K562 (cell line): ENCODE measurements at regions not wholly inside any gene's neighbourhood (a gene's known extent, or its start where the extent isn't known, plus 50 kb on each side); places are given as distances from the start of the nearest gene placed in this dataset.

Experiments used
- CC2D1A ChIP-seq: fragments of 450-650 bp; IDR thresholded peaks from 2 replicates; pipeline ENCODE4 v1.6.1; 2017; ENCODE audit warnings: mild to moderate bottlenecking
- COPS2 ChIP-seq: fragments of 450-650 bp; conservative IDR thresholded peaks from 2 replicates; pipeline ENCODE4 v1.6.1; 2016; ENCODE audit warnings: mild to moderate bottlenecking, moderate library complexity
- HDAC1 ChIP-seq, 2 experiments: fragments of 450-650 bp; IDR thresholded peaks; 2 replicates each; pipeline ENCODE4 v1.6.1; 2016 to 2017; ENCODE audit warnings: inconsistent platforms in 1 of 2, mild to moderate bottlenecking in 1 of 2, moderate library complexity in 1 of 2
- HMGN3 ChIP-seq: IDR thresholded peaks from 2 replicates; pipeline ENCODE4 v1.6.1; 2011; ENCODE audit warnings: borderline replicate concordance, low read depth, mild to moderate bottlenecking, mixed read lengths, low read length; ENCODE audit not compliant: insufficient read length; ENCODE audit errors: extremely low read depth
- KDM2B ChIP-seq: fragments of 250-450 bp; sonication (Bioruptor Pico); IDR thresholded peaks from 2 replicates; pipeline ENCODE4 v1.8.0; 2021; ENCODE audit warnings: mild to moderate bottlenecking, moderate library complexity
- MAX ChIP-seq: sonication (generic); formaldehyde crosslinking; IDR thresholded peaks from 2 replicates; pipeline ENCODE4 v1.9.0; 2022; ENCODE audit warnings: mild to moderate bottlenecking, missing genetic modification reagents
- MNT ChIP-seq, 2 experiments: fragments of 450-650 bp; conservative IDR thresholded peaks; 2 replicates each; pipeline ENCODE4 v1.6.1; 2017; ENCODE audit warnings: mild to moderate bottlenecking in 2 of 2, moderate library complexity in 2 of 2
- MTA2 ChIP-seq: fragments of 450-650 bp; IDR thresholded peaks from 2 replicates; pipeline ENCODE4 v1.6.1; 2016; ENCODE audit warnings: low read depth
- PHB ChIP-seq: fragments of 250-450 bp; sonication (Bioruptor Pico); IDR thresholded peaks from 2 replicates; pipeline ENCODE4 v1.5.0; 2021
- PHTF2 ChIP-seq: fragments of 250-450 bp; sonication (Bioruptor Pico); IDR thresholded peaks from 2 replicates; pipeline ENCODE4 v1.5.0; 2021; ENCODE audit warnings: mild to moderate bottlenecking
- POLR2G ChIP-seq: fragments of 200-400 bp; formaldehyde crosslinking; IDR thresholded peaks from 2 replicates; pipeline ENCODE4 v1.6.1; 2017; ENCODE audit warnings: low read depth, mild to moderate bottlenecking, antibody characterized with exemption, low read length, moderate library complexity
- RNF2 ChIP-seq: sonication (generic); IDR thresholded peaks from 2 replicates; pipeline ENCODE4 v1.6.1; 2016
- RNF219 ChIP-seq: fragments of 250-450 bp; sonication (Bioruptor Pico); IDR thresholded peaks from 2 replicates; pipeline ENCODE4 v1.5.0; 2022; ENCODE audit warnings: mild to moderate bottlenecking
- SRSF1 ChIP-seq: fragments of 200-400 bp; formaldehyde crosslinking; IDR thresholded peaks from 2 replicates; pipeline ENCODE4 v1.6.1; 2017; ENCODE audit warnings: mild to moderate bottlenecking, low read depth, low read length, moderate library complexity
- SRSF3 ChIP-seq: fragments of 200-400 bp; formaldehyde crosslinking; IDR thresholded peaks from 2 replicates; pipeline ENCODE4 v1.6.1; 2016; ENCODE audit warnings: mild to moderate bottlenecking, low read length, moderate library complexity; ENCODE audit not compliant: insufficient read depth
- WHSC1 ChIP-seq: IDR thresholded peaks from one replicate; pipeline ENCODE4 v1.6.1; 2012; ENCODE audit warnings: low read length, control low read depth, inconsistent platforms
- ZBTB43 ChIP-seq: sonication (generic); formaldehyde crosslinking; IDR thresholded peaks from 2 replicates; pipeline ENCODE4 v1.8.0; 2023; ENCODE audit warnings: mild to moderate bottlenecking, missing genetic modification reagents
- ZNF274 ChIP-seq: IDR thresholded peaks from 2 replicates; pipeline ENCODE4 v1.6.1; 2011; ENCODE audit warnings: low read depth, mild to moderate bottlenecking, low read length, moderate library complexity, borderline replicate concordance
- ZNF445 ChIP-seq: fragments of 250-450 bp; sonication (Bioruptor Pico); IDR thresholded peaks from 2 replicates; pipeline ENCODE4 v1.4.0; 2020; ENCODE audit warnings: low read depth, mild to moderate bottlenecking, moderate library complexity
- ZNF699 ChIP-seq: fragments of 250-450 bp; sonication (Bioruptor Pico); IDR thresholded peaks from 2 replicates; pipeline ENCODE4 v1.8.0; 2021; ENCODE audit warnings: mild to moderate bottlenecking, moderate library complexity; ENCODE audit not compliant: insufficient replicate concordance
- ZNF740 ChIP-seq, 3 experiments: fragments of 200-800 bp in 1 of 3; sonication (Bioruptor generic) in 1 of 3; sonication (generic) in 1 of 3; formaldehyde crosslinking in 1 of 3; IDR thresholded peaks; 2 replicates each; pipeline versions ENCODE4 v1.6.1 to v1.8.0; 2016 to 2022; ENCODE audit warnings: mild to moderate bottlenecking in 2 of 3, missing compliant biosample characterization in 2 of 3, missing genetic modification characterization in 2 of 3, missing genetic modification reagents in 1 of 3
- ZNF76 ChIP-seq: fragments of 250-450 bp; sonication (Bioruptor Pico); IDR thresholded peaks from 2 replicates; pipeline ENCODE4 v1.4.0; 2020; ENCODE audit warnings: mild to moderate bottlenecking, moderate library complexity, borderline replicate concordance
- ZZZ3 ChIP-seq: fragments of 450-650 bp; IDR thresholded peaks from 2 replicates; pipeline ENCODE4 v1.6.1; 2016; ENCODE audit warnings: antibody characterized with exemption, mild to moderate bottlenecking, moderate library complexity

GRCh38 chr5:89418407-89419085, 535.6 kb upstream of the MEF2C start (continued):
- TF ChIP-seq SRSF3 (no peak), ZNF76 (CRISPR knock-in tag) (no peak), PHTF2 (CRISPR knock-in tag) (no peak), ZNF740 (CRISPR knock-in tag; IDR thresholded peaks at IDR 0.05) (no peak), ZNF740 (tag; IDR thresholded peaks at IDR 0.05) (no peak), ZNF274 (no peak), MTA2 (peak; percentile 87), ZZZ3 (no peak), ZNF445 (CRISPR knock-in tag) (no peak), ZBTB43 (CRISPR knock-in tag) (no peak), ZNF699 (CRISPR knock-in tag) (no peak), RNF219 (CRISPR knock-in tag) (no peak), HMGN3 (no peak), PHB (CRISPR knock-in tag) (no peak), CC2D1A (peak; percentile 90; the same call in 1 of the 2 replicates), KDM2B (CRISPR knock-in tag) (no peak), SRSF1 (no peak), MNT (conservative IDR thresholded peaks at IDR 0.05) (peak in 1 of 2 experiments; percentile 46; a peak in 1 of 4 replicates), HDAC1 (IDR thresholded peaks at IDR 0.05) (peak in 1 of 2 experiments; percentile 63; a peak in 2 of 4 replicates), COPS2 (no peak), WHSC1 (no peak), RNF2 (0 out of 2 replicates have a peak, but pooled peaks have one; percentile 38), MAX (CRISPR knock-in tag) (no peak), POLR2G (no peak)
